HL-60 (cell line): ENCODE measurements at regions not wholly inside any gene's neighbourhood (a gene's known extent, or its start where the extent isn't known, plus 50 kb on each side); places are given as distances from the start of the nearest gene placed in this dataset.

Source experiments
- DNase-seq, 2 experiments: peaks; one replicate each; pipeline ENCODE4 v3.0.0-alpha.2; 2010 to 2020; ENCODE audit warnings: low read depth in 1 of 2, low spot score in 1 of 2
- H3K27ac ChIP-seq: fragments of 250-450 bp; sonication (Bioruptor Pico); replicated peaks from 2 replicates; pipeline ENCODE4 v1.5.1; 2020; ENCODE audit warnings: mild to moderate bottlenecking, moderate library complexity
- H3K27me3 ChIP-seq: fragments of 250-450 bp; sonication (Bioruptor Pico); 2 replicates; pipeline ENCODE4 v1.5.1; 2021; ENCODE audit warnings: mild to moderate bottlenecking, moderate library complexity; ENCODE audit not compliant: insufficient read depth, poor library complexity, severe bottlenecking
- H3K4me3 ChIP-seq: replicated peaks from 2 replicates; pipeline ENCODE4 v1.5.1; 2011; ENCODE audit warnings: mild to moderate bottlenecking, control low read depth, low read length; ENCODE audit not compliant: insufficient read depth
- GABPA ChIP-seq: IDR thresholded peaks from 2 replicates; pipeline ENCODE4 v1.6.1; 2012; ENCODE audit warnings: low read depth
- POLR2AphosphoS5 ChIP-seq: IDR thresholded peaks from 2 replicates; pipeline ENCODE4 v1.6.1; 2012; ENCODE audit warnings: low read depth
- SPI1 ChIP-seq: IDR thresholded peaks from 2 replicates; pipeline ENCODE4 v1.6.1; 2012; ENCODE audit warnings: low read depth, mild to moderate bottlenecking, borderline replicate concordance
- TF ChIP-seq, protein P1 (sequence below): IDR thresholded peaks from one replicate; pipeline ENCODE4 v1.5.1; 2011; ENCODE audit warnings: low read length, control low read depth, inconsistent platforms; ENCODE audit not compliant: insufficient read depth
- TF ChIP-seq, protein P2 (sequence below): IDR thresholded peaks from 2 replicates; pipeline ENCODE4 v1.6.1; 2012; ENCODE audit warnings: low read depth; ENCODE audit not compliant: insufficient replicate concordance

DNA sequence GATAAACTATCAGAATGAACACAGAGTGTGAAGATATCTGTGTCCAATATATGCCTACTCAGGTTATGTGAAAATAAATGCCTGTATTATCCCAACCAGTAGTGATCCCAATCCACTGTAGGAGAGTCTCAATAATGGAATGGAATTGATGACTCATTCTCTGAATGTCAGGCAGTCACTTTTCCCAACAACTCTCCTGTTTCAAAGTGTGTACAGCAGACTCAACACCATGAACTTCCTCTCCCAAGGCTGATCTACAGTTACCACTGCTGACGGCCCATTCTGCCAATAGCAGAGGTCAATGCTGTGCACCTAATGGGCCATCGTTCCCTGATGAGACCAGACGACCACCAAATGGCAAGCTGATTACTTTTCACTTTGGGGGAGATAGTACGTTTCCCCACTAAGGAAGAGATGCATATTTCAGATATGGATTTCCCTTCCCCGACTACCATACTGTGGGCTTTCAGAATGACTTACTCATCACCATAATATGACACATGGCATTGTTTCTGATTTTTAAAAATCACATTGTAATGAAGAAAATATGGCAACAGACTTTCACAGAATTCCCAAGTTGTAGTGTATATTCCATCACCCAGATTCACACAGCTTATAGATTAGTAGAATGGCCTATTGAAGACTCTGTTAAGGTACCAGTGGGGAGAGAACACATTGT, 601.7 kb upstream of the VRK2 start:
- DNase-seq: no peak
- H3K4me3 ChIP-seq: no peak overlapping the region
- H3K27me3 ChIP-seq: no peaks in the 10 kb centered on the region
- TF ChIP-seq, protein P1, sequence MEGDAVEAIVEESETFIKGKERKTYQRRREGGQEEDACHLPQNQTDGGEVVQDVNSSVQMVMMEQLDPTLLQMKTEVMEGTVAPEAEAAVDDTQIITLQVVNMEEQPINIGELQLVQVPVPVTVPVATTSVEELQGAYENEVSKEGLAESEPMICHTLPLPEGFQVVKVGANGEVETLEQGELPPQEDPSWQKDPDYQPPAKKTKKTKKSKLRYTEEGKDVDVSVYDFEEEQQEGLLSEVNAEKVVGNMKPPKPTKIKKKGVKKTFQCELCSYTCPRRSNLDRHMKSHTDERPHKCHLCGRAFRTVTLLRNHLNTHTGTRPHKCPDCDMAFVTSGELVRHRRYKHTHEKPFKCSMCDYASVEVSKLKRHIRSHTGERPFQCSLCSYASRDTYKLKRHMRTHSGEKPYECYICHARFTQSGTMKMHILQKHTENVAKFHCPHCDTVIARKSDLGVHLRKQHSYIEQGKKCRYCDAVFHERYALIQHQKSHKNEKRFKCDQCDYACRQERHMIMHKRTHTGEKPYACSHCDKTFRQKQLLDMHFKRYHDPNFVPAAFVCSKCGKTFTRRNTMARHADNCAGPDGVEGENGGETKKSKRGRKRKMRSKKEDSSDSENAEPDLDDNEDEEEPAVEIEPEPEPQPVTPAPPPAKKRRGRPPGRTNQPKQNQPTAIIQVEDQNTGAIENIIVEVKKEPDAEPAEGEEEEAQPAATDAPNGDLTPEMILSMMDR: no peak
- TF ChIP-seq GABPA: no peak
- 0 out of 2 replicates have a peak, but pooled peaks have one; percentile 4 for TF ChIP-seq SPI1
- TF ChIP-seq, protein P2, sequence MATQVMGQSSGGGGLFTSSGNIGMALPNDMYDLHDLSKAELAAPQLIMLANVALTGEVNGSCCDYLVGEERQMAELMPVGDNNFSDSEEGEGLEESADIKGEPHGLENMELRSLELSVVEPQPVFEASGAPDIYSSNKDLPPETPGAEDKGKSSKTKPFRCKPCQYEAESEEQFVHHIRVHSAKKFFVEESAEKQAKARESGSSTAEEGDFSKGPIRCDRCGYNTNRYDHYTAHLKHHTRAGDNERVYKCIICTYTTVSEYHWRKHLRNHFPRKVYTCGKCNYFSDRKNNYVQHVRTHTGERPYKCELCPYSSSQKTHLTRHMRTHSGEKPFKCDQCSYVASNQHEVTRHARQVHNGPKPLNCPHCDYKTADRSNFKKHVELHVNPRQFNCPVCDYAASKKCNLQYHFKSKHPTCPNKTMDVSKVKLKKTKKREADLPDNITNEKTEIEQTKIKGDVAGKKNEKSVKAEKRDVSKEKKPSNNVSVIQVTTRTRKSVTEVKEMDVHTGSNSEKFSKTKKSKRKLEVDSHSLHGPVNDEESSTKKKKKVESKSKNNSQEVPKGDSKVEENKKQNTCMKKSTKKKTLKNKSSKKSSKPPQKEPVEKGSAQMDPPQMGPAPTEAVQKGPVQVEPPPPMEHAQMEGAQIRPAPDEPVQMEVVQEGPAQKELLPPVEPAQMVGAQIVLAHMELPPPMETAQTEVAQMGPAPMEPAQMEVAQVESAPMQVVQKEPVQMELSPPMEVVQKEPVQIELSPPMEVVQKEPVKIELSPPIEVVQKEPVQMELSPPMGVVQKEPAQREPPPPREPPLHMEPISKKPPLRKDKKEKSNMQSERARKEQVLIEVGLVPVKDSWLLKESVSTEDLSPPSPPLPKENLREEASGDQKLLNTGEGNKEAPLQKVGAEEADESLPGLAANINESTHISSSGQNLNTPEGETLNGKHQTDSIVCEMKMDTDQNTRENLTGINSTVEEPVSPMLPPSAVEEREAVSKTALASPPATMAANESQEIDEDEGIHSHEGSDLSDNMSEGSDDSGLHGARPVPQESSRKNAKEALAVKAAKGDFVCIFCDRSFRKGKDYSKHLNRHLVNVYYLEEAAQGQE: no peak
- no peak for TF ChIP-seq POLR2AphosphoS5
- no peak overlapping the region for H3K27ac ChIP-seq

DNA sequence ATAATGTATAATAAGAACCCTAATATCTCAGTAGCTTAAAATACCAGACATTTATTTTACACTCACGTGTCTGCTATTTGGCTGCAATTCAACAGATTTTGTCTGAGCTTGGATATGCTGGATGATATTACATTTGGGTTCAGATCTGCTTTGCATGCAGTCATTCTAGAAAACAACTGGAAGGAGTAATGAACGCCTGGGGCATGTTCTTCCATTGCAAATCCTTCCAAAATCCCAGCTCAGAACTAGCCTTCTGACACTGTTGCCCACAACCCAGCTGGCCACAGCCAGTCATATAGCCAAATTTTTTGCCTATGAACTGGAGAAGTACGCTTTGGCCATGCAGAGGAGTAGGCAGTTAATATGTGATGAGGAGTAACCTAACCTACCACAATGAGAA, 597.8 kb upstream of the VRK2 start:
- no peak overlapping the region for H3K27ac ChIP-seq
- no peaks in the 10 kb centered on the region for H3K27me3 ChIP-seq
- no peak for DNase-seq
- TF ChIP-seq GABPA (no peak), POLR2AphosphoS5 (no peak), SPI1 (no peak)
- TF ChIP-seq, protein P2: no peak
- TF ChIP-seq, protein P1: no peak
- H3K4me3 ChIP-seq: no peak overlapping the region

DNA sequence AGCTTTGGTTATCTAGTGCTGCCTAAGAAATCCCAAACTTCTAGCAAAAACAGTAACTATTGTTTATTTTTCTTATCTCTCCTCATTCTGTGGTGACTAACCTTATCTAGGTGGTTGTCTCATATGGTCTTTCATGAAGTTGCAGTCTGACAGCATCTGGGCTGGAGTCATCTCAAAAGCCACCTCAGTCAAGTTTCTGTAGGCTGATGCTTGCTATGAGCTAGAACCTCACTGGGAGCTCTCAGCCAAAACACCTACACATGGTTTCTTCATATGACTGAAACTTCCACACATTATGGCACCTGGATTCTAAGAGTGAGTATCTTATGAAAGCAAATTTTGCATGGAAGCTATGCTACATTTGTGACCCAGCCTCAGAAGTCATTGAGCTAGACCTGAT, 596.4 kb upstream of the VRK2 start:
- Histone ChIP-seq H3K27ac (no peak overlapping the region), H3K4me3 (no peak overlapping the region), H3K27me3 (no peaks in the 10 kb centered on the region)
- DNase-seq: no peak
- TF ChIP-seq GABPA (no peak), POLR2AphosphoS5 (no peak)
- TF ChIP-seq, protein P1: no peak
- TF ChIP-seq, protein P2: no peak
